T-helper 2 cell (primary cell): ENCODE measurements at regions not wholly inside any gene's neighbourhood (a gene's known extent, or its start where the extent isn't known, plus 50 kb on each side); places are given as distances from the start of the nearest gene placed in this dataset.
A peak's percentile ranks its signal among the peaks of the same experiment; 100 is the strongest.

Experiments
- DNase-seq, 5 experiments: peaks; one replicate each; pipeline versions ENCODE4 v3.0.0 to v3.0.0-alpha.2; 2012 to 2022

DNA sequence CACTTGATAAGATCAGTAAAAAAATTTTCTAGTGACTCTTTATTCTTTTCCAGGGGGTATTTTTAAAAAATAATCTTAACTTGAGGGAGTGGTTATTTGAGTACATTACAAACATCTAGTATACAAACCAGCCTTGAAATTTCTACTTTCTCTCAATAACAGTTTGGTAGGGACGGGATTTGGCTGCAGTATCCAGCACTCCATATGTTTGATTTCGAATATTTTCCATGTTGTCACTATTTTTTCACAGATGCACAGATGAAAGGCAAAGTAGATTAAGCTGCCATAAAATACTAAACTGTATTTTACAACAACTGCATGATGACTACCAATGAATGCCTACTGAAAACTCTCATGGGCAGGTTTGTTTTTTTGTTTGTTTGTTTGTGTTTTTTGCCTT lies 225.0 kb downstream of the COX7B2 start:
- no peak for DNase-seq

DNA sequence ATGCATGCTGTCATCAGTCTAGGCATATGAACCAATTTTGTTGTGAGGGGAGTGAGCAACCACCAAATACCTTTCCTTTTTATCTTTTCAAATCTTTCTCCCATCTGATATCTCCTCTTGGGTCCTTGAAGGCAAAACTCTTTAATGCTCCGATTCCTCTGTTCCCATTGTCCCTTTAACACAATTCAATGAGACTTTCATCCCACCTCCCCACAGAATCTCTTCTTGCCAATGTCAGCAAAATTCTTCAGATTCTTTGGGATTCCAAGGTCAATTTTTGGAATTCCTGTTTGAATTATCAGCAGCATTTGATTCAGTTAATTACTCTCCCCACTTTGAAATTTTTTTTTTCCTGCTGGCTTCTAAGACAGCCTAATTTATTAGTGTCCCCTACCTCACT lies 232.7 kb downstream of the COX7B2 start:
- DNase-seq, result no peak

DNA sequence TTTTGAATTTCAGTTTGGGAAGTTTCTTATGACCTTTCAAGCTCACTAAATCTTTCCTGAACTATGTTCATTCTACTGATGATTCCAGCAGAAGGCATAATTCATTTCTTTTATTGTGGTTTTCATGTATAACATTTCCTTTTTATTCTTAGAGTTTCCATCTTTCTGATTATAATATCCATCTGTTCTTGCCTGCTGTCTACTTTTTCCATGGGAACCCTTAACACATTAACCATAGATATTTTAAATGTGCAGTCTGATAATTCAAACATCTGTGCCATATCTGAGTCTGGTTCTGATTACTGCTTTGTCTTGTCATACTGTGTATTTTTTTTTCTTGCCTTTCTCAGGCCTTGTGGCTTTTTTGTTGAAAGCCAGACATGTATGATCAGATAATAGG lies 234.7 kb downstream of the COX7B2 start:
- DNase-seq, result no peak

DNA sequence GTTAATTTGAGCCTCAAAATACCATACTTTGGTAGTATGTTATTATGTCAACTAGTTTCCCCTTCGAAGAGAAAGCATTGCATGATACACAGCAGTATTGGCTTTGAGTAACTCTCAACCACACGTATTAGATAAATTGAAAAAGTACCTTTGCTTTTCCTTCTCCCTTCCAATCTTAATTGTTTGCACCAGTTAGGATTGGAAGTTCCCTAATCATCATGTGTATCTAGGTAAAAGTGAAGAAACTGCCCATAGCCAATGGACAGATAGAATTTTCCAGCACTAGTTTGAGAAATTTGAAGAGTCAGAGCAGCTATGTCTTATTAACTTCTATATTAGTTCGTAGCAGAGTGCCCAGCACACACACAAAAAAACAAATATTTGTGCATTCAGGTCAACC lies 241.3 kb downstream of the COX7B2 start:
- no peak for DNase-seq

DNA sequence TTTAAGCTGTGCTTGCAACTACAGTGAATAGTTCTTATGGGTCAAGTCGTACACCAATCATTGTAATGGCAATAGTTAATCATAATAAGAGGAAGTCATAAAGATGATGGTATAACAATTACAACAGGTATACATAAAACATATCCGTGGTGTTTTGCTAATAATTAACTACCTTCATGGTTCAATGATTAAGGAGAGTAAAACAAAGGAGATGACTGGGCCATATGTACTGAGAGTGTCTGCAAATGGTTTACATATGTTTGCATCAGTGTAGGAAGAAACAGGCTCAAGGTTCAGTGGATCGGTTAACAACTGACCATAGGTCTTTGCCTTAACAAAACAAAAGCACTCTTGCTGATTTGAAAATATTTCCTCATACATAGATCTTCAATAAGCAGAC lies 253.0 kb downstream of the COX7B2 start:
- no peak for DNase-seq

DNA sequence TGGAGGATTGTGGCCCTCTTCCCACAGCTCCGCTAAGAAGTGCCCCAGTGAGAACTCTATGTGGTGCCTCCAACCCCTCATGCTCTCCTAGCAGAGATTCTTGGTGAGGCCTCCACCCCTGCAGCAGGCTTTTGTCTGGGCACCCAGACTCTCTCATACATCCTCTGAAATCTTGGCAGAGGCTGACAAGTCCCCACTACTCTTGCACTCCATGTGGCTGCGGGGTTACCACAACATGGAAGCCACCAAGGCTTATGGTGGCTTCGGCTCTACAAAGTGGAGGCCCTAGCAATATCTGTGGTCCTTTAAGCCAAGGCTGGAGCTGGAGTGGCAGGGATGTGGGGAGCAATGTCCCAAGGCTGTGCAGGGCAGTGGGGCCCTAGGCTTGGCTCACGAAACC lies 255.2 kb downstream of the COX7B2 start:
- DNase-seq, result no peak

DNA sequence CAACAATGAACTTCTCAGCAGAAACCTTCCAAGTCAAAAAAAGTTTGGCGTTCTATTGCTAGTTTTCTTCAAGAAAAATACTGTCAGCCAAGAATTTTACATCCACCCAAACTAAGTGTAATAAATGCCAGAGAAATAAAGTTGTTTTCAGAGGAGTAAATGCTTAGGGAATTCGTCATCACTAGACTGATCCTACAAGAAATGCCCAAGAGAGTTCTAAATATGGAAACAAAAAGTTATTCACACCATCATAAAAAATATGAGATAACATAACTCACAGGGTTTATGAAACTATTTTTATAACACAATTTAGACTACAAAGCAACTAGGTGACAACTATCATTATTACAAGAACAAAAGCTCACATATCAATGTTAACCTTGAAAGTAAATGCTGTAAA lies 259.5 kb upstream of the GABRA2 start:
- no peak for DNase-seq

DNA sequence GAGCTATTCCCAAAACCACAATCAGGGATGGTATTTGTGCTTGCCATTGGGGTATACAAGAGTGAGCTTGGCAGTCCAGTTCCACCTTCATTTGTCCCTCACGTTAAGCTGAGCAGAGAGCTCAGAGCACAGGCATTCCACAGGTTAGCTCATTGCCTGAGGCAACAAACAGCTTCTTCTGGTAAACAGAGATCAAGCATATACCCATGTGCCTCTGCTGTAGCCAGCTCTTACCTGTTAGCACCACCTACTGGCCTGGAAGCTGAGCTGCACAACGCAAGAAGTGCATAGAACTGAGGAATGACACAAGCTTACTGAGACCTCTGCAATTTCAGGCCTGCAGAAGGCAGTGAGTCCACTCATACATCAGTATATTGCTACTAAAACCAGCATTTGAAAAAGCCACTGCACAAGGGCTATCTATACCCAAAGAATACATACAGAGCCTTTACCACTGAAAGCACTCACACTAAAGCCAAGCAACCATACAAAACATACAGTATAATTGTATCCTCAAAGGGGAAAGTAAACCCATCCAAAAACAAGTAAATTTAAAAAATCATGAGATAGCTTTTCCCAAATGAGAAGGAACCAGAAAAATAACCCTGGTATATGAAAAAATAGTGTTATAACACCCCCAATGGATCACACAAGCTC lies 258.3 kb upstream of the GABRA2 start:
- DNase-seq, result peak in 1 of 5 experiments; percentile 37

DNA sequence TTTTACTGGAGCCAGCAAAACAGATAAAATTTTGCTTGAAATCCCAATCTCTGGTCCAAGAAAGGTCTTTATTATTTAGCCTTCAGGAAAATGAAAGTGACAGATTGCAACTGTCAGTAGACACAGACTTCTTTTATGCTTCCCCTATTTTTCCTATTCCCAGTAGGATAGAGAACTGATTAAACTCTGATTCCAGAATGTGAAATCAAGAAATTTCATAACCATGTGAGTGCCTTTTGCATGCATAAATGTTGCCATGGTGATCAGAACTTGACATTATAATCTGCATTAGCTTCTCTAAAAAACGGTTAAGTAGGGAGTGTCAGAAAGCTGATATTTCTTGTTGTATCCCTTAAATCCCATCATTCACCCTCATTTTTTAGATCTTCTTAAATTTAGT lies 255.2 kb upstream of the GABRA2 start:
- DNase-seq, result no peak
